ENCODE measurements at regions not wholly inside any gene's neighbourhood (a gene's known extent, or its start where the extent isn't known, plus 50 kb on each side); places are given as distances from the start of the nearest gene placed in this dataset.

DNA sequence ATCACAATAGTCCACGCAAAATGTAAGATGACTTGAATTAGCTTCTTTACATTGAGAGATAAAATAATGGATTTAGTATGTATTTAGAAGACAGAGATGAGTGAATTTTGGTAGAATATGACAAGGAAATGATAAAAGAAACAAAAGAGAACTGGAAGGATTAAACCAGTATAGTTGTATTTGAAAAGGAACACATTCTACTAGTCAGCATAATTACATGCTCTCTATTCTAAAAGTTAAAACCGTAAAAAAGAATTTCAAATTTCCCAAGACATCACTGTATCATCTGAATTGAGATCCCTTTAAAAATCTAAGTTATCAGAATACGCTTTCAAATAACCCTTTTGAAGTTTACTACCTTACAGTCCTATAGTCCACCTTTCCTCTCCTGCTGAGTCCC, 1156.7 kb upstream of the PCDH9 start:
- DNase-seq: no peak

GRCh38 chr13:68380041-68380973, 1150.2 kb upstream of the PCDH9 start:
- DNase-seq: no peak

- no peak for DNase-seq
These were observed 1148.2 kb upstream of the PCDH9 start for GRCh38 chr13:68378294-68378693.

- DNase-seq: no peak
These were observed 1144.9 kb upstream of the PCDH9 start for GRCh38 chr13:68375004-68375403.

DNA sequence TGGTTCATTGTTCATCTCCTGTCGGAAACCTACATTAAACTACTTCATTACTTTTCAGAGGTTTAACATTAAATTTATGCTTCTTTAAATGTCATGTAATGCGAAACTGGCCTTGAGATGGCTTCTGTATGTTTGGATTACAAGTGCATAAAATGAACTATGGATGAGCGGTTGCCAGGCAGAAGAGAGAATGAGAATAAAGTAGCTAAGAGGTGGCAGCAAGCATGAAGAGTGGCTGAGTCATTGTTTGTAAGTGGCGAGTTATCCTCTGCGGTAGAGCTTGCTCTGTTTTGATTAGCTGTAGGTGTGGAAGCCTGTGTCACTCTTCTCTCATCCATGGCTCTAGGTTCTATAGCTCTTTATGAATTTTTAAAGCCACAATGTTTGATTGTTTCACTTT, 1139.6 kb upstream of the PCDH9 start:
- DNase-seq: peak; percentile 43

- DNase-seq: no peak
These were observed 1138.8 kb upstream of the PCDH9 start for GRCh38 chr13:68368922-68369321.

GRCh38 chr13:68359105-68359504, 1129.0 kb upstream of the PCDH9 start:
- DNase-seq: no peak

- no peak for DNase-seq
These were observed 1128.2 kb upstream of the PCDH9 start for GRCh38 chr13:68358294-68358705.

- DNase-seq: no peak
These were observed 1120.4 kb upstream of the PCDH9 start for GRCh38 chr13:68350554-68350953.

DNA sequence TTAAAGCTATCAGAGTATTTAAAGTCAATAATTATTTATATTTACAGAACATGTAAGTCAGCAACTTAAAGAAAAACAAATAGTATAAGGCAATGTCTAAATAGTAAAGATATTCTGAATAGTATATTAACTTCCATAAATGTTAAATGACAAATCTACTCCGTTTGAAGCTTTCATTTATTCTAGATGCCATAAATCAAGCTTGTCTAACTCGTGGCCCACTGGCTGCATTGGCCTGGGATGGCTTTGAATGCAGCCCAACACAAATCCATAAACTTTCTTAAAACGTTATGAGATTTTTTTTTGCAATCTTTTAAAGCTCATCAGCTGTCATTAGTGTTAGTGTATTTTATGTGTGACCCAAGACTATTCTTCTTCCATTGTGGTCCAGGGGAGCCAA, 1117.1 kb upstream of the PCDH9 start:
- DNase-seq: no peak

DNA sequence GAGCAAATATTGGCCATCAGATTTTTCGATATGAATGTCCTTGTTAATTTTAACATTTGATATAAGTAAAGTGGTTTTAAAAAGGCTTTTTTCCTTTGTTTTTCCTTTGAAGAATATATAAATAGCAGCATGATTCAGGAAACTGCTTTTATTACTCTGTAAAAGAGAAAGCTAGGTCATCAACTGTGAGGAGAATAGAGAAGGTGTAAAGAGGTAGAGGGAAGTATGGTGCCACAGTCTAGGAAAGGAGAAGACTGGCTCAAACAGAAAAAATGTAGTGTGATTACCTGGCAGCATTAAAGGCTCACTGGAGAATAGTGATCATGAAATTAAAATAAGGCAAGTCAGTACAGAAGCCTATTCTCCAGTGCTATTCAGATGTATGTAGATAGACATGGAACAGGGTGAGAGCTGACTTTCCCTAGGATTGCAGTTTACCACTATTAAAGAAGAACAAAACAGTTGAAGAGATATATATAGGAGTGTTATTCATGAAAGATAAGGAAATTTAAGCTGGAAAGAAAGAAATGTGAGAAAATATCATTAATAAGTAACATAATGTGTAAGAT, 1115.9 kb upstream of the PCDH9 start:
- DNase-seq: no peak

DNA sequence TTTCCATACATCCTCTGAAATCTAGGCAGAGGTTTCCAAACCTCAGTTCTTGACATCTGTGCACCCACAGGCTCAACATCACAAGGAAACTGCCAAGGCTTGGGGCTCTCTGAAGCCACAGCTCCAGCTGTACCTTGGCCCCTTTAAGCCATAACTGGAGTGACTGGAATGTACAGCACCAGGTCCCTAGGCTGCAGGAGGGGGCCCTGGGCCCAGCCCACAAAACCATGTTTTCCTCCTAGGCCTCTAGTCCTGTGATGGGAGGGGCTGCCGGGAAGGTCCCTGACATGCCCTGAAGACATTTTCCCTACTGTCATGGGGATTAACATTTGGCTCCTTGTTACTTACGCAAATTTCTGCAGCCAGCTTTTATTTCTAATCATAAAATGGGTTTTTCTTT, 1093.0 kb upstream of the PCDH9 start:
- DNase-seq: no peak

GRCh38 chr13:68319384-68319783, 1089.2 kb upstream of the PCDH9 start:
- no peak for DNase-seq

GRCh38 chr13:68304286-68304893, 1074.3 kb upstream of the PCDH9 start:
- DNase-seq: peak; percentile 38

GRCh38 chr13:68293631-68294030, 1063.5 kb upstream of the PCDH9 start:
- DNase-seq: no peak

GRCh38 chr13:68292601-68293000, 1062.5 kb upstream of the PCDH9 start:
- DNase-seq: no peak

DNA sequence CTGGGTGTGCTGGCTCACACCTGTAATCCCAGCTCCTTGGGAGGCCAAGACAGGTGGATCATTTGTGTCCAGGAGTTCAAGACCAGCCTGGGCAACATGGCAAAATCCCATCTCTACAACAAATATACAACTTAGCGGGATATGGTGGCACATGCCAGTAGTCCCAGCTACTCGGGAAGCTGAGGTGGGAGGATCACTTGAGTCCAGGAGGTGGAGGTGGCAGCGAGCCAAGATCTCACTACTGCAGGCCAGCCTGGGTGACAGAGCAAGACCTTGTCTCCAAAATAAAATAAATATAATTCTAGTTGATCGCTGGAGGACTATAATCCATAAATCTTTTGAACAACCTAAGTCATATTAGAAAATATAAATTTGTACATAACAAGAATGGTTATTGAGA, 1061.5 kb upstream of the PCDH9 start:
- no peak for DNase-seq

DNA sequence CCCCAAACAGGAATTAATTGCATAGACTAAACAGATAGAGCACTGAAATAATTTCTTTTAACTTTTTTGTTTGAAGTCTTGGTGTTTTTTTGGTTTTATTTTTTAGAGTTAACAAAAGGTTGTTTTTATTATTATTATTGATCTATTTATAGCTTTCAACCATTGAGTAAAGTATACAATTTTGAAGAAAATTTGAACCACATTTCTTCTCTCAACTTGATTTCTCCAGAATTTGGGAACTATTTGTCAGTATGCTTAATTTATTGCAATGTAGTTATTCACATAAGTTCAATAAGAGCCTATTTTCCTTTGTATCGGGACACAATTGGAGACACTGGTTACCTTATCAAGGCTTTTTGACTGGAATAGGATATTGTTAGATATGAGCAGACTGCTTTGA, 1045.6 kb upstream of the PCDH9 start:
- DNase-seq: no peak

- no peak for DNase-seq
These were observed 1042.5 kb upstream of the PCDH9 start for GRCh38 chr13:68272652-68273051.

- DNase-seq: no peak
These were observed 1034.6 kb upstream of the PCDH9 start for GRCh38 chr13:68264692-68265091.

DNA sequence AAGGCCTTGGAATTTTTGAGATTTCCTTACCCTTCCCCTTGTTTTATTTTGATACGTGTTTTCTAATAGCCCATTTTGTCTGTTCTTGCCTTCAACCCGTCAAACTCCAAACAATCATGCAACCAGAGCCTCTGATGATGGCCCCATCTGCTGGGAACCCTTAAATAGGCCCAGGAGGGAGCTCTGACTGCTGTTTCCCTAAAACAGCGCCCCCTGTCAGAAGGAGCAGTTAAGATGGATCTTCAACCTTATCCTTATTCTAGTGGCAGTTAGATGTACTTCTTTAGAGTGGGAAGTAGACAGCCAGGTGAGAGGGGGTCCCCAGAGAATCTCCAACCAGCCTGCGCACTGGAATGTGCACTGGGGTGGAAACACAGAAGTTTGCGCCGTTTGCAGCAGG, 1031.0 kb upstream of the PCDH9 start:
- no peak for DNase-seq

- DNase-seq: no peak
These were observed 1027.1 kb upstream of the PCDH9 start for GRCh38 chr13:68257111-68257842.

GRCh38 chr13:68254151-68254550, 1024.0 kb upstream of the PCDH9 start:
- DNase-seq: no peak
